ENCODE measurements at regions not wholly inside any gene's neighbourhood (a gene's known extent, or its start where the extent isn't known, plus 50 kb on each side); places are given as distances from the start of the nearest gene placed in this dataset.
"Not testable (repeated sequence)": the region's sequence is repeated elsewhere in the genome, so short reads cannot be mapped to it uniquely, and the experiment has no call there.

- DNase-seq (ENCODE audit: low spot score): no peak
Measured at GRCh38 chr9:74016004-74016403, 481.1 kb upstream of the RORB start.

- DNase-seq (ENCODE audit: low spot score): peak; percentile 14
Measured at GRCh38 chr9:74025402-74025925, 471.7 kb upstream of the RORB start.

GRCh38 chr9:74032421-74032820, 464.7 kb upstream of the RORB start:
- DNase-seq (ENCODE audit: low spot score): no peak

- no peak for DNase-seq (ENCODE audit: low spot score)
Measured at GRCh38 chr9:74035786-74036185, 461.3 kb upstream of the RORB start.

GRCh38 chr9:74036549-74037231, 460.4 kb upstream of the RORB start:
- no peak for DNase-seq (ENCODE audit: low spot score)

- no peak for DNase-seq (ENCODE audit: low spot score)
Measured at GRCh38 chr9:74037274-74037673, 459.9 kb upstream of the RORB start.

GRCh38 chr9:74041588-74041987, 455.5 kb upstream of the RORB start:
- DNase-seq (ENCODE audit: low spot score): no peak

- no peak for DNase-seq (ENCODE audit: low spot score)
Measured at GRCh38 chr9:74044844-74045243, 452.3 kb upstream of the RORB start.

GRCh38 chr9:74056023-74056422, 441.1 kb upstream of the RORB start:
- DNase-seq (ENCODE audit: low spot score): no peak

GRCh38 chr9:74057051-74057450, 440.1 kb upstream of the RORB start:
- not testable (repeated sequence) for DNase-seq (ENCODE audit: low spot score)

GRCh38 chr9:74064702-74065101, 432.4 kb upstream of the RORB start:
- no peak for DNase-seq (ENCODE audit: low spot score)

- DNase-seq (ENCODE audit: low spot score): no peak
Measured at GRCh38 chr9:74066128-74066527, 431.0 kb upstream of the RORB start.

GRCh38 chr9:74066605-74067004, 430.5 kb upstream of the RORB start:
- DNase-seq (ENCODE audit: low spot score): no peak

- no peak for DNase-seq (ENCODE audit: low spot score)
Measured at GRCh38 chr9:74071502-74071901, 425.6 kb upstream of the RORB start.

GRCh38 chr9:74073897-74074296, 423.2 kb upstream of the RORB start:
- DNase-seq (ENCODE audit: low spot score): no peak

GRCh38 chr9:74078647-74079046, 418.5 kb upstream of the RORB start:
- no peak for DNase-seq (ENCODE audit: low spot score)

GRCh38 chr9:74080652-74081051, 416.5 kb upstream of the RORB start:
- not testable (repeated sequence) for DNase-seq (ENCODE audit: low spot score)

GRCh38 chr9:74083681-74084433, 413.3 kb upstream of the RORB start:
- no peak for DNase-seq (ENCODE audit: low spot score)

- not testable (repeated sequence) for DNase-seq (ENCODE audit: low spot score)
Measured at GRCh38 chr9:74085384-74086037, 411.6 kb upstream of the RORB start.

- not testable (repeated sequence) for DNase-seq (ENCODE audit: low spot score)
Measured at GRCh38 chr9:74090921-74091320, 406.2 kb upstream of the RORB start.

GRCh38 chr9:74092491-74092834, 404.7 kb upstream of the RORB start:
- DNase-seq (ENCODE audit: low spot score): no peak

GRCh38 chr9:74094037-74094436, 403.1 kb upstream of the RORB start:
- DNase-seq (ENCODE audit: low spot score): not testable (repeated sequence)

- DNase-seq (ENCODE audit: low spot score): no peak
Measured at GRCh38 chr9:74094766-74095165, 402.4 kb upstream of the RORB start.

Data from HuH-7.5 (cell line).